Spleen (tissue), 11 donors: ENCODE measurements at regions not wholly inside any gene's neighbourhood (a gene's known extent, or its start where the extent isn't known, plus 50 kb on each side); places are given as distances from the start of the nearest gene placed in this dataset.
"Not testable (repeated sequence)": the region's sequence is repeated elsewhere in the genome, so short reads cannot be mapped to it uniquely, and the experiment has no call there.

Source experiments
- DNase-seq: peaks from one replicate; pipeline ENCODE4 v3.0.0-alpha.2; 2020
- H3K27ac ChIP-seq, 8 donors: fragments of 200-600 bp; sonication (generic) in 7 of 8; 1 replicate in 4 of 8; 2 replicates in 4 of 8; pipeline versions ENCODE4 v1.5.0 to v1.8.0; 2016 to 2021; ENCODE audit warnings: inconsistent platforms in 4 of 8, mild to moderate bottlenecking in 4 of 8, moderate library complexity in 1 of 8
- H3K27me3 ChIP-seq, 7 donors: fragments of 200-600 bp; sonication (generic) in 6 of 7; replicated peaks in 1 of 7; 1 replicate in 4 of 7; 2 replicates in 3 of 7; pipeline versions ENCODE4 v1.5.0 to v1.8.0; 2016 to 2021; ENCODE audit warnings: inconsistent platforms in 3 of 7, mild to moderate bottlenecking in 1 of 7
- H3K36me3 ChIP-seq, 6 donors: fragments of 200-600 bp; sonication (generic) in 5 of 6; 1 replicate in 4 of 6; 2 replicates in 2 of 6; pipeline versions ENCODE4 v1.5.0 to v1.8.0; 2016 to 2021; ENCODE audit warnings: inconsistent platforms in 2 of 6
- H3K4me1 ChIP-seq, 6 donors: fragments of 200-600 bp; sonication (generic) in 5 of 6; 1 replicate in 3 of 6; 2 replicates in 3 of 6; pipeline versions ENCODE4 v1.5.0 to v1.8.0; 2016 to 2021; ENCODE audit warnings: inconsistent platforms in 3 of 6
- H3K4me3 ChIP-seq, 8 donors: fragments of 200-600 bp; sonication (generic) in 7 of 8; 1 replicate in 4 of 8; 2 replicates in 4 of 8; pipeline versions ENCODE4 v1.5.0 to v1.8.0; 2016 to 2021; ENCODE audit warnings: inconsistent platforms in 4 of 8, mild to moderate bottlenecking in 4 of 8, moderate library complexity in 2 of 8
- H3K9me3 ChIP-seq, 8 donors: fragments of 200-600 bp; sonication (generic) in 7 of 8; 1 replicate in 4 of 8; 2 replicates in 4 of 8; pipeline versions ENCODE4 v1.5.0 to v1.8.0; 2016 to 2021; ENCODE audit warnings: inconsistent platforms in 4 of 8
- CTCF ChIP-seq, 11 experiments: fragments of 200-600 bp in 7 of 11; fragments of 450-650 bp in 4 of 11; sonication (generic) in 4 of 11; IDR thresholded peaks in 8 of 11; conservative IDR thresholded peaks in 3 of 11; 1 replicate in 7 of 11; 2 replicates in 4 of 11; pipeline versions ENCODE4 v1.4.0 to v1.8.0; 2016 to 2021; ENCODE audit warnings: antibody characterized with exemption in 11 of 11, inconsistent platforms in 4 of 11, mild to moderate bottlenecking in 1 of 11
- POLR2A ChIP-seq, 3 donors: fragments of 450-650 bp; IDR thresholded peaks; one replicate each; pipeline ENCODE4 v1.5.1; 2017; ENCODE audit warnings: antibody characterized with exemption in 3 of 3, mild to moderate bottlenecking in 1 of 3
- POLR2AphosphoS5 ChIP-seq, 3 donors: sonication (generic); formaldehyde crosslinking; IDR thresholded peaks; one replicate each; pipeline ENCODE4 v1.5.1; 2017; ENCODE audit warnings: antibody characterized with exemption in 3 of 3
- WGBS, 5 donors: extraction: QIAGEN DNeasy Blood & Tissue Kit in 3 of 5; methylation state at CpG; one replicate each; pipeline versions ENCODE4 v1.1.5 to v1.1.7; 2013 to 2018; 5-methylcytosine and 5-hydroxymethylcytosine counted together
- intact Hi-C: fragments of 100-400 bp; cut with DNase I; formaldehyde crosslinking; loops from one replicate; pipeline ENCODE4 v1.15.0; 2023; ENCODE audit warnings: low total_unique reads
- donor health status: healthy with polysubstance abuse.
- donor health status: DM: no; HTN: no; CAD: no; lungs with moderate emphysema.
- donor health status: DM: no; HTN: no; CAD: no.
- donor health status: Bipolar disorder and iron deficiency.
- donor health status: healthy.
- donor health status: DM: no; HTN: no; CAD: no.
- donor health status: DM: yes; HTN: yes; CAD: no.

GRCh38 chr10:5284311-5285057, 80.3 kb upstream of the UCN3 start:
- TF ChIP-seq POLR2AphosphoS5 (IDR thresholded peaks at IDR 0.05), result peak in 1 of 3 donors; percentile 49
- TF ChIP-seq CTCF (IDR thresholded peaks at IDR 0.05 in 8 of 11, conservative IDR thresholded peaks at IDR 0.05 in 3 of 11), result no peak
- peaks cover 0 to 3% (median 0%) of the 10 kb centered on the region in 8 donors for H3K9me3 ChIP-seq
- intact Hi-C loops, result no loop called here
- no peak overlapping the region for H3K4me3 ChIP-seq
- peaks cover 0 to 18% (median 4%) of the 10 kb centered on the region in 6 donors for H3K4me1 ChIP-seq
- no peak for DNase-seq
- WGBS, 5 donors, result 30 to 40% (median 34%) methylated on average over 9 of the region's 9 CpGs
- H3K36me3 ChIP-seq, result no peaks in the 10 kb centered on the region
- H3K27me3 ChIP-seq, result peaks cover 0 to 13% (median 0%) of the 10 kb centered on the region in 7 donors
- peak overlapping the region in 5 of 8 donors; percentile 6 to 74 (median 50) for H3K27ac ChIP-seq

- no peak for DNase-seq
- Histone ChIP-seq H3K4me1 (peaks cover 0 to 18% (median 4%) of the 10 kb centered on the region in 6 donors), H3K4me3 (no peak overlapping the region), H3K9me3 (peaks cover 0 to 3% (median 0%) of the 10 kb centered on the region in 8 donors), H3K36me3 (no peaks in the 10 kb centered on the region), H3K27ac (peak overlapping the region in 2 of 8 donors; percentile 71 to 74), H3K27me3 (peaks cover 0 to 13% (median 0%) of the 10 kb centered on the region in 7 donors)
- intact Hi-C loops, result no loop called here
- no peak for TF ChIP-seq POLR2AphosphoS5 (IDR thresholded peaks at IDR 0.05)
- TF ChIP-seq POLR2A (IDR thresholded peaks at IDR 0.05), result no peak
- TF ChIP-seq CTCF (IDR thresholded peaks at IDR 0.05 in 8 of 11, conservative IDR thresholded peaks at IDR 0.05 in 3 of 11), result no peak
- WGBS, 5 donors, result 76 to 87% (median 84%) methylated on average over 9 of the region's 9 CpGs
Measured at GRCh38 chr10:5285186-5285585, 79.6 kb upstream of the UCN3 start.

GRCh38 chr10:5288359-5288758, 76.4 kb upstream of the UCN3 start:
- H3K27me3 ChIP-seq, result peaks cover 0 to 9% (median 0%) of the 10 kb centered on the region in 7 donors
- DNase-seq, result no peak
- H3K9me3 ChIP-seq, result peaks cover 0 to 3% (median 0%) of the 10 kb centered on the region in 8 donors
- intact Hi-C loops, result no loop called here
- WGBS, 5 donors, result 84 to 87% (median 86%) methylated on average over 4 of the region's 4 CpGs
- H3K4me3 ChIP-seq, result no peak overlapping the region
- no peak overlapping the region for H3K27ac ChIP-seq
- H3K36me3 ChIP-seq, result no peaks in the 10 kb centered on the region
- TF ChIP-seq POLR2AphosphoS5 (IDR thresholded peaks at IDR 0.05), result no peak
- TF ChIP-seq CTCF (IDR thresholded peaks at IDR 0.05 in 8 of 11, conservative IDR thresholded peaks at IDR 0.05 in 3 of 11), result no peak
- no peak for TF ChIP-seq POLR2A (IDR thresholded peaks at IDR 0.05)
- H3K4me1 ChIP-seq, result peaks cover 0 to 32% (median 12%) of the 10 kb centered on the region in 6 donors

GRCh38 chr10:5289228-5289627, 75.5 kb upstream of the UCN3 start:
- intact Hi-C loops, H3K27me3 ChIP-seq, H3K4me3 ChIP-seq, H3K9me3 ChIP-seq, H3K27ac ChIP-seq, DNase-seq, H3K36me3 ChIP-seq: not testable (repeated sequence)
- peaks cover 0 to 32% (median 10%) of the 10 kb centered on the region in 6 donors for H3K4me1 ChIP-seq
- 94 to 97% (median 96%) methylated on average over 1 of the region's 1 CpG for WGBS, 5 donors
